ENCODE measurements at regions not wholly inside any gene's neighbourhood (a gene's known extent, or its start where the extent isn't known, plus 50 kb on each side); places are given as distances from the start of the nearest gene placed in this dataset.
A peak's percentile ranks its signal among the peaks of the same experiment; 100 is the strongest.

DNA sequence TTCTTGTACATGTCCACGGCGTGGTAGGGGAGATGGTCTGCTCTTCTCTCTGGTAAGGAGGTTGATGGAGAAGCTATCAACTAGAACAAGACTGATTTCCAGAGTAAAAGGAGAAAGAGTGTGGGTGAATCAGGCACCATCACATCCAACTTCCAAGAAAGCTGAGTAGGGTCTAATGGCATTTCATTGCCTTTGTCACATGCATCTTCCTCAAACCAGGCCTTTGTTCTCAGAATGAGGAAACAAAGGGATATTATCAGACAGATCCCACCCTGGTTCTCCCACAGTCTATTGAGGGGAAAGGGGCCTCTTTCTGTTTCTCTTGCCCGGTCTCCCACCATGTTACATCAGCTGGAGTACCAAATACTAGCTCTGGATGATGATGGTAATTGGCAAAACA, 160.2 kb upstream of the RBPJ start:
- no peak for TF ChIP-seq CTCF (IDR thresholded peaks at IDR 0.05; ENCODE audit: extremely low read depth, low read depth, low read length)
- no peaks in the 10 kb centered on the region for H3K79me2 ChIP-seq (ENCODE audit: insufficient read depth, low read length)
- no peaks in the 10 kb centered on the region for H3K4me1 ChIP-seq (ENCODE audit: insufficient read depth, low read length)
- DNase-seq (ENCODE audit: insufficient read length, low spot score, missing footprints), result no peak
- no peak overlapping the region for H3K4me3 ChIP-seq (ENCODE audit: insufficient read depth, low read length)
- no peak overlapping the region for H2AFZ ChIP-seq (ENCODE audit: low read length)
- H3K4me2 ChIP-seq (ENCODE audit: insufficient read depth, low read length), result no peak overlapping the region
- H3K36me3 ChIP-seq (ENCODE audit: insufficient read depth, low read length), result no peaks in the 10 kb centered on the region
- no peaks in the 10 kb centered on the region for H4K20me1 ChIP-seq (ENCODE audit: insufficient read depth, low read length)
- H3K9me3 ChIP-seq (ENCODE audit: low read depth, low read length), result no peaks in the 10 kb centered on the region
- H3K27me3 ChIP-seq (ENCODE audit: insufficient read depth, low read length), result no peaks in the 10 kb centered on the region
- H3K27ac ChIP-seq (ENCODE audit: low read depth, low read length), result no peak overlapping the region

DNA sequence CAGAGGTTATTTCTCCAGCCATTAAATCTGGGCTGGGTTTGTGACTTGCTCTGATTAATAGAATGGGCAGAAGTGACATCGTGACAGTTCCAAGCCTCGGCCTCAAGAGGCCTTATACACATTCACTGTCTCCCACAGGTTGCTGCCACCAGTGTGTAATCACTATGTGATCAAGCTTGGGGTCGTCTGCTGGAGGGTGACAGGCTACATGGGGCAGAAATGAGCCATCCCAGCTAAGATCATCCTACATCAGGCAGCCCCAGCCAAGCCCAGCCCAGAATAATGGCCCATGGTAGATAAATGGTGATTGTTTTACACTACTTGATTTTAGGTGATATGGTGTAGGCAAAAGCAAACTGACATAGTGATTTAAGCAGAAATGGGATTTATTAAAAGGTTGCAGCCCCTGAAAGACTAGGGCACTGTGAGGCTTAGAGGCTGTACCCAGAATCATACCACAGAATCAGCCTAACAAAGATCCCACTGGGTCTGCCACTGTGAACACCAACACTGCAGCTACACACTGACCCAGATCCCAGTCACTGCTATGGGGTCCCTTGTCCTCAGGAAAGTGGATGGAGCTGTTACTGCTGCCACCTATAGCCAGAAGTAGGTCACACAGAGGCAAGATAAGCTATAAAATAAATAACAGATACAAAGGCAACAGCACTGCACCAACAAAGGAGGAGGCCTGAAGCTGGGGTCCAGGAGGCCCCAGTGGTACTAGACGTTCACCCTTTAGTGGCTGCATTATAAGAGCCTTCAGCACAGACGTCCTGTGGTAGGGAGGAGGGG, 159.6 kb upstream of the RBPJ start:
- H4K20me1 ChIP-seq (ENCODE audit: insufficient read depth, low read length), result no peaks in the 10 kb centered on the region
- no peaks in the 10 kb centered on the region for H3K79me2 ChIP-seq (ENCODE audit: insufficient read depth, low read length)
- no peaks in the 10 kb centered on the region for H3K9me3 ChIP-seq (ENCODE audit: low read depth, low read length)
- DNase-seq (ENCODE audit: insufficient read length, low spot score, missing footprints), result no peak
- H3K4me2 ChIP-seq (ENCODE audit: insufficient read depth, low read length), result no peak overlapping the region
- H3K27me3 ChIP-seq (ENCODE audit: insufficient read depth, low read length), result no peaks in the 10 kb centered on the region
- no peak overlapping the region for H3K27ac ChIP-seq (ENCODE audit: low read depth, low read length)
- TF ChIP-seq CTCF (IDR thresholded peaks at IDR 0.05; ENCODE audit: extremely low read depth, low read depth, low read length), result peak; percentile 34
- H3K36me3 ChIP-seq (ENCODE audit: insufficient read depth, low read length), result no peaks in the 10 kb centered on the region
- H3K4me1 ChIP-seq (ENCODE audit: insufficient read depth, low read length), result no peaks in the 10 kb centered on the region
- H2AFZ ChIP-seq (ENCODE audit: low read length), result no peak overlapping the region
- H3K4me3 ChIP-seq (ENCODE audit: insufficient read depth, low read length), result no peak overlapping the region

- no peak for TF ChIP-seq CTCF (IDR thresholded peaks at IDR 0.05; ENCODE audit: extremely low read depth, low read depth, low read length)
- H3K27ac ChIP-seq (ENCODE audit: low read depth, low read length), result no peak overlapping the region
- H2AFZ ChIP-seq (ENCODE audit: low read length), result no peak overlapping the region
- no peaks in the 10 kb centered on the region for H3K27me3 ChIP-seq (ENCODE audit: insufficient read depth, low read length)
- H3K36me3 ChIP-seq (ENCODE audit: insufficient read depth, low read length), result no peaks in the 10 kb centered on the region
- H4K20me1 ChIP-seq (ENCODE audit: insufficient read depth, low read length), result no peaks in the 10 kb centered on the region
- no peak overlapping the region for H3K4me3 ChIP-seq (ENCODE audit: insufficient read depth, low read length)
- H3K79me2 ChIP-seq (ENCODE audit: insufficient read depth, low read length), result no peaks in the 10 kb centered on the region
- DNase-seq (ENCODE audit: insufficient read length, low spot score, missing footprints), result no peak
- H3K9me3 ChIP-seq (ENCODE audit: low read depth, low read length), result no peaks in the 10 kb centered on the region
- H3K4me1 ChIP-seq (ENCODE audit: insufficient read depth, low read length), result no peaks in the 10 kb centered on the region
- H3K4me2 ChIP-seq (ENCODE audit: insufficient read depth, low read length), result no peak overlapping the region
These were observed 158.7 kb upstream of the RBPJ start for GRCh38 chr4:26162101-26162500.

DNA sequence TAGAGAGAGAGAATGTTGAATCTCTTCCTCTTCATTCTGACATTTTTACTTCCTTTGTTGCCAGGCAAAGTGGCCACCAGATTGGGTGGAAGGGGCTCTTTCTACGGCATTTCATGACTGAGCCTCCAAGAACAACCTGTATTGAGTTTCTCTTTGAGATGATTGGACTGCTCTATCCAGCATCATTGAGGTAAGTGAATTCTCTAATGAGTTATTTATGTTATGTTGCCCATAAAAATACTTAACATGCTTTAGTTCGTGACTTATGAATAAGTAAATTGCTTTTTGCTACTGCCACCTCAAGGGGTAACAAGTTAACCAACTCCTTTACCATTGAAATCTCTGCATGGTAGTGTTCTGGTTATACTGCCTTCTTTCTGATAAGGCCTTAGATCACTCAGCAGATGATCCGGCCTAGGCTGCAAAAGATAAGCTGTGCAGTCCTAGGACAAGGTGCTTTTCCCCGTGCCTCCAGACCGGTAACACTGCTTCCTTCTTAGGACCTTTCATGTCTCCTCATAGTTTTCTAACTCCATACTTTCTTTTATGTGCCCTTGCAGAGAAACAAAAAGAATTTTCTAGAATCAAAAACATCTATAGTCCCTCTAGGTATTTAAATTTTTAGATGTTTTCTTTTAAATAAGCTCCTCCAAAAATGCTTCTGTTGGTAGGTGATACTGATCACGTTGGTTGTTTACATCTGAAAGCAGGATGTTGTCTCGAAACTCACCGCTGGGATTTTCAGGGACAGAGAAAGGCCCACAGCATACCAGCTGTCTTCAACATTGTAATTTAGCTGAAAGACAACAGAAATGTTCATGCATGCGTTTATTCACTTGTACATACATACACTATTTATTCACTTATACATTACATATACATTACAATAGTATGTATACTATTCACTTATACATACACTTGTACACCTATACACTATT, 157.1 kb upstream of the RBPJ start:
- Histone ChIP-seq H3K4me1 (ENCODE audit: insufficient read depth, low read length) (no peaks in the 10 kb centered on the region), H3K36me3 (ENCODE audit: insufficient read depth, low read length) (no peaks in the 10 kb centered on the region), H3K4me2 (ENCODE audit: insufficient read depth, low read length) (no peak overlapping the region), H3K4me3 (ENCODE audit: insufficient read depth, low read length) (no peak overlapping the region), H3K27ac (ENCODE audit: low read depth, low read length) (no peak overlapping the region), H2AFZ (ENCODE audit: low read length) (no peak overlapping the region), H3K79me2 (ENCODE audit: insufficient read depth, low read length) (no peaks in the 10 kb centered on the region), H3K27me3 (ENCODE audit: insufficient read depth, low read length) (no peaks in the 10 kb centered on the region), H3K9me3 (ENCODE audit: low read depth, low read length) (no peaks in the 10 kb centered on the region), H4K20me1 (ENCODE audit: insufficient read depth, low read length) (no peaks in the 10 kb centered on the region)
- no peak for TF ChIP-seq CTCF (IDR thresholded peaks at IDR 0.05; ENCODE audit: extremely low read depth, low read depth, low read length)
- DNase-seq (ENCODE audit: insufficient read length, low spot score, missing footprints), result no peak
